GM20000 (cell line): ENCODE measurements at regions not wholly inside any gene's neighbourhood (a gene's known extent, or its start where the extent isn't known, plus 50 kb on each side); places are given as distances from the start of the nearest gene placed in this dataset.

ENCODE experiments used
- DNase-seq: peaks from one replicate; pipeline ENCODE4 v3.0.0; 2012; ENCODE audit warnings: low spot score
- TF ChIP-seq, protein P1 (sequence below): IDR thresholded peaks from 2 replicates; pipeline ENCODE4 v1.5.1; 2012; ENCODE audit warnings: mild to moderate bottlenecking, control low read depth; ENCODE audit errors: extremely low read depth, missing control alignments

DNA sequence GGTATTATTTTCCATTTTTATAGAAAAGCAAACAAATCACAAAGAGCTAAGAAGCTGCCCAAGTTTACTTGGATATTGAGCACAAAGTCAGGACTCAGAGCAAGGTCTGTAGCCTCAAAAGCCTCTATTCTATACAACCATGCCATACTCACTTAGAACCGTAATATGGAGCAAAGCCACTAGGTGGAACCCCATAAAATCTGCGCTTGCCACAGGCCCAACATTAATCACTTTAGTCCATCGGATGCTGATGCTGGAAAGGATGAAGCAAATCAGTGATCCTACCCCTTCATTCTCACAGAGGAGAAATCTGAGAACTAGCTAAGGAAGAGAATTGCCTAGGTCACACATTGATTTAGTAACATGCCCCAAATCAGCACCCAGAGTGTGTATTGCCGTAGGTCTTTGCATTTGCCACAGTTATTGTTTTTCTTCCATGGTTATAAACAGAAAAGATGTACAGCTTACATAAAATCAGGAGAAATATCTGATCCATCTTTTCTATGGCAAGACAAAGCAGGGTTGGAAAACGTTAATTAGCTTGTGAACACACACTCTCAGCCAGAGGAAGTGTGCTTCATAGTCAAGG, 56.7 kb upstream of the RAB38 start:
- peak; percentile 32 for DNase-seq
- TF ChIP-seq, protein P1, sequence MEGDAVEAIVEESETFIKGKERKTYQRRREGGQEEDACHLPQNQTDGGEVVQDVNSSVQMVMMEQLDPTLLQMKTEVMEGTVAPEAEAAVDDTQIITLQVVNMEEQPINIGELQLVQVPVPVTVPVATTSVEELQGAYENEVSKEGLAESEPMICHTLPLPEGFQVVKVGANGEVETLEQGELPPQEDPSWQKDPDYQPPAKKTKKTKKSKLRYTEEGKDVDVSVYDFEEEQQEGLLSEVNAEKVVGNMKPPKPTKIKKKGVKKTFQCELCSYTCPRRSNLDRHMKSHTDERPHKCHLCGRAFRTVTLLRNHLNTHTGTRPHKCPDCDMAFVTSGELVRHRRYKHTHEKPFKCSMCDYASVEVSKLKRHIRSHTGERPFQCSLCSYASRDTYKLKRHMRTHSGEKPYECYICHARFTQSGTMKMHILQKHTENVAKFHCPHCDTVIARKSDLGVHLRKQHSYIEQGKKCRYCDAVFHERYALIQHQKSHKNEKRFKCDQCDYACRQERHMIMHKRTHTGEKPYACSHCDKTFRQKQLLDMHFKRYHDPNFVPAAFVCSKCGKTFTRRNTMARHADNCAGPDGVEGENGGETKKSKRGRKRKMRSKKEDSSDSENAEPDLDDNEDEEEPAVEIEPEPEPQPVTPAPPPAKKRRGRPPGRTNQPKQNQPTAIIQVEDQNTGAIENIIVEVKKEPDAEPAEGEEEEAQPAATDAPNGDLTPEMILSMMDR = peak; percentile 10

DNA sequence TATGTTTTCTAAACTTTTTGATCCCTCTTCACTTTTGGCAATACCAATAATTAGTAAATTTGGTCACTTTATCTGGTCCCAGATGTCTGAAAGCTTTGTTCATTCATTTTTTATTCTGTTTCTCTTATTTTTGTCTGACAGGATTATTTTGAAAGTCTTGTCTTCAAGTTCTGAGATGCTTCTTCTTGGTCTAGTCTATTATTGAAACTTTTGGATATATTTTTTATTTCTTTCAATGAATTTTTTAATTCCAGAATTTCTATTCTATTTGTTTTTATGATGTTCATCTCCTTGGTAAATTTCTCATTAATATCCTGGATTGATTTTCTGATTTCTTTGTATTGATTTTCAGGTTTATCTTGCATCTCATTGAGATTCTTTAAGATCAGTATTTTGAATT, 54.1 kb upstream of the RAB38 start:
- TF ChIP-seq, protein P1 = no peak
- no peak for DNase-seq
